OCI-M1 (cell line): ENCODE measurements at regions not wholly inside any gene's neighbourhood (a gene's known extent, or its start where the extent isn't known, plus 50 kb on each side); places are given as distances from the start of the nearest gene placed in this dataset.
"Not testable (repeated sequence)": the region's sequence is repeated elsewhere in the genome, so short reads cannot be mapped to it uniquely, and the experiment has no call there.

Source experiments
- DNase-seq: peaks from one replicate; lab custom pipeline; 2025; lab: John Stamatoyannopoulos, UW

- DNase-seq: no peak
These were observed 273.2 kb upstream of the PAPPA start for GRCh38 chr9:115880221-115880885.

GRCh38 chr9:115882911-115883310, 270.7 kb upstream of the PAPPA start:
- DNase-seq: no peak

GRCh38 chr9:115883467-115884329, 269.9 kb upstream of the PAPPA start:
- peak; percentile 23 for DNase-seq

- no peak for DNase-seq
These were observed 268.7 kb upstream of the PAPPA start for GRCh38 chr9:115884846-115885245.

GRCh38 chr9:115888131-115888530, 265.5 kb upstream of the PAPPA start:
- no peak for DNase-seq

GRCh38 chr9:115891929-115892328, 261.7 kb upstream of the PAPPA start:
- DNase-seq: peak; percentile 9

GRCh38 chr9:115898478-115898877, 255.1 kb upstream of the PAPPA start:
- not testable (repeated sequence) for DNase-seq

GRCh38 chr9:115900698-115901097, 252.9 kb upstream of the PAPPA start:
- DNase-seq: no peak

- DNase-seq: no peak
These were observed 242.6 kb upstream of the PAPPA start for GRCh38 chr9:115910959-115911358.

GRCh38 chr9:115912086-115912485, 241.5 kb upstream of the PAPPA start:
- no peak for DNase-seq

- DNase-seq: no peak
These were observed 239.9 kb upstream of the PAPPA start for GRCh38 chr9:115913696-115914095.

- no peak for DNase-seq
These were observed 239.3 kb upstream of the PAPPA start for GRCh38 chr9:115914291-115914690.

- no peak for DNase-seq
These were observed 232.3 kb upstream of the PAPPA start for GRCh38 chr9:115921301-115921700.

- DNase-seq: peak; percentile 41
These were observed 231.1 kb upstream of the PAPPA start for GRCh38 chr9:115922444-115922843.

GRCh38 chr9:115923410-115923809, 230.2 kb upstream of the PAPPA start:
- DNase-seq: no peak

GRCh38 chr9:115923903-115924668, 229.5 kb upstream of the PAPPA start:
- no peak for DNase-seq

- DNase-seq: no peak
These were observed 229.0 kb upstream of the PAPPA start for GRCh38 chr9:115924669-115924987.

- no peak for DNase-seq
These were observed 228.2 kb upstream of the PAPPA start for GRCh38 chr9:115925424-115925823.

GRCh38 chr9:115930472-115930871, 223.1 kb upstream of the PAPPA start:
- DNase-seq: peak; percentile 2

GRCh38 chr9:115938479-115938878, 215.1 kb upstream of the PAPPA start:
- no peak for DNase-seq

GRCh38 chr9:115939065-115939765, 214.4 kb upstream of the PAPPA start:
- DNase-seq: no peak
